ENCODE measurements at regions not wholly inside any gene's neighbourhood (a gene's known extent, or its start where the extent isn't known, plus 50 kb on each side); places are given as distances from the start of the nearest gene placed in this dataset.

DNA sequence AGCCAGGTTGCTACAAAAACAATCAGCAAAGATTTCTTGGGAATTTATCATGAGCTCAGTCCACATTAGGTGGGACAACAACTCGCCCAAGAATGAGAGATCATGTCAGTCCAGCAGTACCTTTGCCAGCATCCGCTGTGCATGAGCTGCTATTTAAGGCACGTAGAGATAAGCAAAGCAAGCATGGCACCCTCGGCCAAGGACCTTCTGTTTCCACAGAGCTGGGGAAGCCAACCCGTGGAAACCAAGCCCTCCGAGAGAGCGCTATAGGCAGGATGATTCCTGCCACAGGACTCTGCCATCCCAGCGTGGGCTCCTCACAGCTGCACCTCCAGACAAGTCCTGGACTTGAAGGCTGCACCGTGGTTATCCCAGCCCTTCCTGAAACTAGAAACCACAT, 189.5 kb upstream of the PPP1R26 start:
- H3K4me1 ChIP-seq (ENCODE audit: control insufficient read depth, insufficient read depth, low read length) = no peaks in the 10 kb centered on the region
- H3K9me1 ChIP-seq (ENCODE audit: insufficient read depth, low read length) = no peaks in the 10 kb centered on the region
- in situ Hi-C loops (cut with MboI; ENCODE audit: low sequenced_read_pairs) = no loop called here
- H3K23ac ChIP-seq (ENCODE audit: low read depth, low read length) = no peak overlapping the region
- no peak overlapping the region for H3K27ac ChIP-seq (ENCODE audit: insufficient read depth, low read length)
- TF ChIP-seq BHLHE40 (IDR thresholded peaks at IDR 0.05; ENCODE audit: low read depth, low read length) = no peak
- WGBS, 2 experiments (ENCODE audit: extremely low coverage in 2 of 2, insufficient read length in 1 of 2) = 46% methylated on average over 8 of the region's 9 CpGs; no CpG with 5 or more reads in 1 of the 2 experiments
- no peak overlapping the region for H2BK15ac ChIP-seq (ENCODE audit: low read depth, low read length)
- no TSS peak for BruUV-seq (replicated peaks)
- no peak overlapping the region for H2AK5ac ChIP-seq (ENCODE audit: low read depth, low read length)
- no peak overlapping the region for H3K56ac ChIP-seq (ENCODE audit: extremely low read depth, insufficient read depth, low read length)
- H2BK20ac ChIP-seq (ENCODE audit: low read depth, low read length) = no peak overlapping the region
- no peak overlapping the region for H3K4me3 ChIP-seq (ENCODE audit: insufficient read depth, low read depth, low read length)
- no peak overlapping the region for H2BK5ac ChIP-seq (ENCODE audit: low read depth, low read length, poor library complexity, severe bottlenecking)
- DNase-seq = no peak
- intact Hi-C loops (cut with micrococcal nuclease) = no loop called here
- dilution Hi-C loops (cut with HindIII; ENCODE audit: low sequenced_read_pairs, unreplicated experiment) = no loop called here
- no peak overlapping the region for H2AK9ac ChIP-seq (replicated peaks; ENCODE audit: low read depth, low read length, poor library complexity)
- ChIA-PET POLR2A (ENCODE audit: unreplicated experiment) (no interaction called here), CTCF (no interaction called here)
- H3K18ac ChIP-seq (ENCODE audit: low read depth, low read length) = no peak overlapping the region
- H4K5ac ChIP-seq (ENCODE audit: low read depth, low read length) = no peak overlapping the region
- ATAC-seq (ENCODE audit: low read depth) = no peak
- no peak overlapping the region for H3K9ac ChIP-seq (ENCODE audit: low read depth, low read length)
- H3K79me1 ChIP-seq (ENCODE audit: low read depth in 1 of 2, low read length in 2 of 2) = no peaks in the 10 kb centered on the region
- no peaks in the 10 kb centered on the region for H4K20me1 ChIP-seq (ENCODE audit: insufficient read depth, low read length)
- no peak overlapping the region for H3K4me2 ChIP-seq (ENCODE audit: low read depth, low read length)
- H3K36me3 ChIP-seq (ENCODE audit: control insufficient read depth, insufficient read depth, low read length) = no peaks in the 10 kb centered on the region
- no peak overlapping the region for H2AFZ ChIP-seq (replicated peaks; ENCODE audit: low read length, poor library complexity)
- H4K91ac ChIP-seq (ENCODE audit: insufficient read depth, low read depth, low read length) = no peak overlapping the region
- H4K8ac ChIP-seq (ENCODE audit: low read depth in 2 of 2, low read length in 2 of 2) = no peak overlapping the region
- H2BK120ac ChIP-seq (ENCODE audit: low read depth, low read length) = no peak overlapping the region
- no peak overlapping the region for H3K4ac ChIP-seq (ENCODE audit: low read depth, low read length)
- no peaks in the 10 kb centered on the region for H3K27me3 ChIP-seq (ENCODE audit: control insufficient read depth, insufficient read depth, low read length)
- peaks cover 21% of the 10 kb centered on the region for H3K9me3 ChIP-seq (ENCODE audit: control insufficient read depth, insufficient read depth, low read length)
- H3K14ac ChIP-seq (replicated peaks; ENCODE audit: low read depth, low read length) = no peak overlapping the region

All from IMR-90 (cell line).